SU-DHL-6 (cell line): ENCODE measurements at regions not wholly inside any gene's neighbourhood (a gene's known extent, or its start where the extent isn't known, plus 50 kb on each side); places are given as distances from the start of the nearest gene placed in this dataset.

Experiments
- EZH2phosphoT487 ChIP-seq: fragments of 200-600 bp; sonication (generic), shearing (Covaris generic); conservative IDR thresholded peaks from 2 replicates; pipeline ENCODE4 v1.6.1; 2018; ENCODE audit warnings: mild to moderate bottlenecking, antibody characterized with exemption, low read length, moderate library complexity, mixed read lengths
- TF ChIP-seq, protein P1 (sequence below): fragments of 200-600 bp; sonication (generic); IDR thresholded peaks from one replicate; pipeline ENCODE4 v1.5.1; 2017; ENCODE audit warnings: antibody characterized with exemption, mild to moderate bottlenecking, low read length, moderate library complexity; ENCODE audit not compliant: insufficient read depth, poor library complexity, severe bottlenecking

- TF ChIP-seq, protein P1, sequence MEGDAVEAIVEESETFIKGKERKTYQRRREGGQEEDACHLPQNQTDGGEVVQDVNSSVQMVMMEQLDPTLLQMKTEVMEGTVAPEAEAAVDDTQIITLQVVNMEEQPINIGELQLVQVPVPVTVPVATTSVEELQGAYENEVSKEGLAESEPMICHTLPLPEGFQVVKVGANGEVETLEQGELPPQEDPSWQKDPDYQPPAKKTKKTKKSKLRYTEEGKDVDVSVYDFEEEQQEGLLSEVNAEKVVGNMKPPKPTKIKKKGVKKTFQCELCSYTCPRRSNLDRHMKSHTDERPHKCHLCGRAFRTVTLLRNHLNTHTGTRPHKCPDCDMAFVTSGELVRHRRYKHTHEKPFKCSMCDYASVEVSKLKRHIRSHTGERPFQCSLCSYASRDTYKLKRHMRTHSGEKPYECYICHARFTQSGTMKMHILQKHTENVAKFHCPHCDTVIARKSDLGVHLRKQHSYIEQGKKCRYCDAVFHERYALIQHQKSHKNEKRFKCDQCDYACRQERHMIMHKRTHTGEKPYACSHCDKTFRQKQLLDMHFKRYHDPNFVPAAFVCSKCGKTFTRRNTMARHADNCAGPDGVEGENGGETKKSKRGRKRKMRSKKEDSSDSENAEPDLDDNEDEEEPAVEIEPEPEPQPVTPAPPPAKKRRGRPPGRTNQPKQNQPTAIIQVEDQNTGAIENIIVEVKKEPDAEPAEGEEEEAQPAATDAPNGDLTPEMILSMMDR = no peak
- TF ChIP-seq EZH2phosphoT487 = no peak
Observed at GRCh38 chr2:133733901-133734255, 165.6 kb upstream of the NCKAP5 start.
